Tibial nerve (tissue), 3 donors: ENCODE measurements at regions not wholly inside any gene's neighbourhood (a gene's known extent, or its start where the extent isn't known, plus 50 kb on each side); places are given as distances from the start of the nearest gene placed in this dataset.

ENCODE experiments used
- CTCF ChIP-seq, 5 experiments: fragments of 200-600 bp in 3 of 5; fragments of 450-650 bp in 2 of 5; sonication (generic) in 3 of 5; IDR thresholded peaks; one replicate each; pipeline ENCODE4 v1.5.1; 2016 to 2019; ENCODE audit warnings: antibody characterized with exemption in 5 of 5, mild to moderate bottlenecking in 3 of 5, moderate library complexity in 2 of 5
- POLR2A ChIP-seq, 2 donors: fragments of 450-650 bp; IDR thresholded peaks; one replicate each; pipeline ENCODE4 v1.6.1; 2017; ENCODE audit warnings: antibody characterized with exemption in 2 of 2, mild to moderate bottlenecking in 2 of 2, moderate library complexity in 2 of 2

GRCh38 chr6:14776307-14776706, 469.6 kb upstream of the JARID2 start:
- TF ChIP-seq CTCF (IDR thresholded peaks at IDR 0.05) (no peak), POLR2A (IDR thresholded peaks at IDR 0.05) (no peak)
